ENCODE measurements at regions not wholly inside any gene's neighbourhood (a gene's known extent, or its start where the extent isn't known, plus 50 kb on each side); places are given as distances from the start of the nearest gene placed in this dataset.
A peak's percentile ranks its signal among the peaks of the same experiment; 100 is the strongest.

DNA sequence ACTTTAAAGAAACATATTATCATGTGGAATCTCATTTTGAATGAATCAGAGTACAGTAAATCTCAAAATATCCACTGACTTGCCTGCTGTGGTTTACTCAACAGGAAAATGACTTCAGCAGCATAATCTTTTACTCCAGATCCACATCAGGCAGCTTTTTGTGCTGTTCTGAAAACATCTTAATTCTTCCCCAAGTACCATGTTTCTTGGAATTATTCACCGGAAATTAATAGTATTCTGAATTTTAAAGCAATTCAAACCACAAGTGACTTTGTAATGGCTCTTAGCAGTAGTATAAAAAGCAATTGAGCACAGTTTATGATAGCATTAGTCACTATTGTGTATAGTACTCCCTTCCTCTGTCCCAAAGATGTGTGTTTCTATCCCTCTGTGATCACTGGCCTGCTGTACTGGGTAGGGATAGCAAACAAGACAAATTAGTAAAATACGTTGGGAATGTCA lies 64.2 kb upstream of the ERRFI1 start:
- TF ChIP-seq CTCF (IDR thresholded peaks at IDR 0.05; ENCODE audit: unreplicated experiment), result no peak
- Mint-ChIP-seq H3K9me3 (ENCODE audit: unreplicated experiment) (no peaks in the 10 kb centered on the region), H3K36me3 (ENCODE audit: low read depth, unreplicated experiment) (no peaks in the 10 kb centered on the region), H3K27me3 (ENCODE audit: unreplicated experiment) (peaks cover 4% of the 10 kb centered on the region), H3K4me3 (ENCODE audit: unreplicated experiment) (no peak overlapping the region), H3K4me1 (ENCODE audit: unreplicated experiment) (peaks cover 6% of the 10 kb centered on the region), H3K27ac (ENCODE audit: unreplicated experiment) (no peak overlapping the region)
- no peak for DNase-seq (ENCODE audit: low spot score)

- TF ChIP-seq CTCF (IDR thresholded peaks at IDR 0.05; ENCODE audit: unreplicated experiment), result no peak
- Mint-ChIP-seq H3K36me3 (ENCODE audit: low read depth, unreplicated experiment) (no peaks in the 10 kb centered on the region), H3K4me3 (ENCODE audit: unreplicated experiment) (no peak overlapping the region), H3K4me1 (ENCODE audit: unreplicated experiment) (peaks cover 5% of the 10 kb centered on the region), H3K27me3 (ENCODE audit: unreplicated experiment) (peaks cover 4% of the 10 kb centered on the region), H3K9me3 (ENCODE audit: unreplicated experiment) (no peaks in the 10 kb centered on the region), H3K27ac (ENCODE audit: unreplicated experiment) (no peak overlapping the region)
- DNase-seq (ENCODE audit: low spot score), result no peak
Measured at GRCh38 chr1:8089535-8090228, 63.6 kb upstream of the ERRFI1 start.

GRCh38 chr1:8086055-8086454 lies 59.9 kb upstream of the ERRFI1 start:
- DNase-seq (ENCODE audit: low spot score), result no peak
- Mint-ChIP-seq H3K27me3 (ENCODE audit: unreplicated experiment) (no peaks in the 10 kb centered on the region), H3K9me3 (ENCODE audit: unreplicated experiment) (no peaks in the 10 kb centered on the region), H3K4me1 (ENCODE audit: unreplicated experiment) (peaks cover 16% of the 10 kb centered on the region), H3K4me3 (ENCODE audit: unreplicated experiment) (no peak overlapping the region), H3K27ac (ENCODE audit: unreplicated experiment) (no peak overlapping the region), H3K36me3 (ENCODE audit: low read depth, unreplicated experiment) (no peaks in the 10 kb centered on the region)
- no peak for TF ChIP-seq CTCF (IDR thresholded peaks at IDR 0.05; ENCODE audit: unreplicated experiment)

DNA sequence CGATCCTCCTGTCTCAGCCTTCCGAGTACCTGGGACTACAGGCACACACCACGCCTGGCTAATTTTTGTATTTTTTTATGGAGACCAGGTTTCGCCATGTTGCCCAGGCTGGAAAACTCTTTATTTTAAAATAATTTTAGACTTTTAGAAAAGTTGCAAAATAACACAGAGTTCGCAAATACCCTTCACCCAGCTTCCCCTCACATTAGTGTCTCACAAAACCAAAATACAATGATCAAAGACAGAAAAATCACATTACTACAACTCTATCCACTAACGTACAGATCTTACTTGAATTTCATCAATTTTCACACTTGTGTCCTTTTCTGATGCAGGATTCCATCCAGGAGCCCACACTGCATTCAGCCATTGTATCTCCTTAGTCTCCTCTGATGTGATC lies 58.8 kb upstream of the ERRFI1 start:
- Mint-ChIP-seq H3K9me3 (ENCODE audit: unreplicated experiment) (no peaks in the 10 kb centered on the region), H3K27me3 (ENCODE audit: unreplicated experiment) (peaks cover 5% of the 10 kb centered on the region), H3K4me1 (ENCODE audit: unreplicated experiment) (peaks cover 16% of the 10 kb centered on the region), H3K4me3 (ENCODE audit: unreplicated experiment) (no peak overlapping the region), H3K27ac (ENCODE audit: unreplicated experiment) (no peak overlapping the region), H3K36me3 (ENCODE audit: low read depth, unreplicated experiment) (no peaks in the 10 kb centered on the region)
- DNase-seq (ENCODE audit: low spot score), result no peak
- no peak for TF ChIP-seq CTCF (IDR thresholded peaks at IDR 0.05; ENCODE audit: unreplicated experiment)

DNA sequence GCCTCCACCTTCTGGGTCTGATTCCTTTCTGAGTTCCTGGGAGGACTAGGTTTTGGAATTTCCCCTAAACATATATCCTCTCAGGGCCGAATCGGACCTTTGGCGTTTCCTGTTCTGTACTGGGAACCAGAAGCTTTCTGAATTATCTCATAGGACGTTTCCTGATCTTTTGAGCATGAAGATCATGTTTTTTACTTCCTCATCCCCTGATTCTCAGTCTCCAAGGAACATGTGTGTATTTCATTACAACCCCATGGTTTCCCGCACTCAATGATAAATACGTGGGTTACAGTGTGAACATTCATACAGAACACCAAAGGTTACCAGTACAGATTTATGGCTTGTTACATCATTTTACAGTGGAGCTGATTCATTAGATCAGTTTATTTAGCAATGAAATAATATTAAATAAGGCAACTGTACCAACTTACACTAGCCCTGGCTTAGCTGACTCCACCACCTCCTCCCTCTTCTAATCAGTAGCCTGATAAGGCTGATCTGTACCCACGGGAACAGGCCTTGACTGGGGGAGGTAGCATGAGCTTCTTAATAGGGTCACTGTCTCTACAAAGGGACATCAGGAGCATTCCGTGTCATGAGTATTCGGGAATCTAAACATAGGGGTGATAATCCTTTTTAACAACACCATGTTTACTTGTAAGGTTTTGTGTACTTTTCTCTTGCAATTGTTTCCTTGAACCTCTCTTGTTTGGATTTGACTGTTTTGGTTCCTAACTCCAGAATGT lies 57.8 kb upstream of the ERRFI1 start:
- no peak for TF ChIP-seq CTCF (IDR thresholded peaks at IDR 0.05; ENCODE audit: unreplicated experiment)
- Mint-ChIP-seq H3K27ac (ENCODE audit: unreplicated experiment) (peak overlapping the region; percentile 77), H3K9me3 (ENCODE audit: unreplicated experiment) (no peaks in the 10 kb centered on the region), H3K4me3 (ENCODE audit: unreplicated experiment) (no peak overlapping the region), H3K36me3 (ENCODE audit: low read depth, unreplicated experiment) (no peaks in the 10 kb centered on the region), H3K4me1 (ENCODE audit: unreplicated experiment) (peaks cover 16% of the 10 kb centered on the region), H3K27me3 (ENCODE audit: unreplicated experiment) (peaks cover 8% of the 10 kb centered on the region)
- DNase-seq (ENCODE audit: low spot score), result peak; percentile 6

Data from endothelial cell (in vitro differentiated cells).